ENCODE measurements at regions not wholly inside any gene's neighbourhood (a gene's known extent, or its start where the extent isn't known, plus 50 kb on each side); places are given as distances from the start of the nearest gene placed in this dataset.

- ATAC-seq (ENCODE audit: poor library complexity): no peak
- TF ChIP-seq CTCF (IDR thresholded peaks at IDR 0.05): no peak
- no peaks in the 10 kb centered on the region for H3K36me3 ChIP-seq (ENCODE audit: insufficient read depth, low read length)
- no peaks in the 10 kb centered on the region for H3K4me1 Mint-ChIP-seq (ENCODE audit: low read depth)
- H3K27ac ChIP-seq (ENCODE audit: low read depth in 1 of 2, low read length in 2 of 2): no peak overlapping the region
- H3K9me3 ChIP-seq (ENCODE audit: control insufficient read depth in 1 of 2, insufficient read depth in 1 of 2, low read length in 2 of 2): no peaks in the 10 kb centered on the region
- CTCF ChIA-PET: no interaction called here
- H3K4me3 Mint-ChIP-seq: no peak overlapping the region
- no peak for DNase-seq
- H3K36me3 Mint-ChIP-seq (ENCODE audit: low read depth): no peaks in the 10 kb centered on the region
- peaks cover 88% of the 10 kb centered on the region for H3K27me3 Mint-ChIP-seq
- POLR2A ChIA-PET: no interaction called here
- H3K9me3 Mint-ChIP-seq: no peaks in the 10 kb centered on the region
- H3K27me3 ChIP-seq (ENCODE audit: control insufficient read depth in 1 of 2, insufficient read depth in 2 of 2, low read length in 2 of 2): peaks cover 14 to 26% of the 10 kb centered on the region in 2 experiments
- no peak overlapping the region for H3K4me3 ChIP-seq (ENCODE audit: low read length)
- no peak overlapping the region for H3K27ac Mint-ChIP-seq
- intact Hi-C loops (cut with DNase I, micrococcal nuclease): no loop called here
- H3K4me1 ChIP-seq (ENCODE audit: insufficient read depth, low read length): no peaks in the 10 kb centered on the region
Observed at GRCh38 chr6:148217921-148218320, 124.7 kb upstream of the SASH1 start.

GRCh38 chr6:148218542-148219258 lies 123.9 kb upstream of the SASH1 start:
- no peaks in the 10 kb centered on the region for H3K36me3 Mint-ChIP-seq (ENCODE audit: low read depth)
- H3K4me3 Mint-ChIP-seq: no peak overlapping the region
- H3K4me1 ChIP-seq (ENCODE audit: insufficient read depth, low read length): no peaks in the 10 kb centered on the region
- ATAC-seq (ENCODE audit: poor library complexity) (no peak), DNase-seq (no peak)
- ChIA-PET CTCF (no interaction called here), POLR2A (no interaction called here)
- no peak for TF ChIP-seq CTCF (IDR thresholded peaks at IDR 0.05)
- no peaks in the 10 kb centered on the region for H3K4me1 Mint-ChIP-seq (ENCODE audit: low read depth)
- no peaks in the 10 kb centered on the region for H3K9me3 ChIP-seq (ENCODE audit: control insufficient read depth in 1 of 2, insufficient read depth in 1 of 2, low read length in 2 of 2)
- H3K4me3 ChIP-seq (ENCODE audit: low read length): no peak overlapping the region
- H3K9me3 Mint-ChIP-seq: no peaks in the 10 kb centered on the region
- H3K36me3 ChIP-seq (ENCODE audit: insufficient read depth, low read length): no peaks in the 10 kb centered on the region
- intact Hi-C loops (cut with DNase I, micrococcal nuclease): no loop called here
- H3K27me3 Mint-ChIP-seq: peaks cover 82% of the 10 kb centered on the region
- H3K27me3 ChIP-seq (ENCODE audit: control insufficient read depth in 1 of 2, insufficient read depth in 2 of 2, low read length in 2 of 2): peaks cover 12 to 24% of the 10 kb centered on the region in 2 experiments
- H3K27ac Mint-ChIP-seq: no peak overlapping the region
- no peak overlapping the region for H3K27ac ChIP-seq (ENCODE audit: low read depth in 1 of 2, low read length in 2 of 2)

- intact Hi-C loops (cut with DNase I, micrococcal nuclease): no loop called here
- Mint-ChIP-seq H3K27me3 (peaks cover 69% of the 10 kb centered on the region), H3K9me3 (no peaks in the 10 kb centered on the region), H3K4me1 (ENCODE audit: low read depth) (no peaks in the 10 kb centered on the region), H3K27ac (no peak overlapping the region), H3K4me3 (no peak overlapping the region), H3K36me3 (ENCODE audit: low read depth) (no peaks in the 10 kb centered on the region)
- no peaks in the 10 kb centered on the region for H3K4me1 ChIP-seq (ENCODE audit: insufficient read depth, low read length)
- ChIA-PET CTCF (no interaction called here), POLR2A (no interaction called here)
- no peaks in the 10 kb centered on the region for H3K9me3 ChIP-seq (ENCODE audit: control insufficient read depth in 1 of 2, insufficient read depth in 1 of 2, low read length in 2 of 2)
- DNase-seq (no peak), ATAC-seq (ENCODE audit: poor library complexity) (no peak)
- no peak overlapping the region for H3K4me3 ChIP-seq (ENCODE audit: low read length)
- H3K27me3 ChIP-seq (ENCODE audit: control insufficient read depth in 1 of 2, insufficient read depth in 2 of 2, low read length in 2 of 2): peaks cover 7 to 14% of the 10 kb centered on the region in 2 experiments
- H3K36me3 ChIP-seq (ENCODE audit: insufficient read depth, low read length): no peaks in the 10 kb centered on the region
- H3K27ac ChIP-seq (ENCODE audit: low read depth in 1 of 2, low read length in 2 of 2): no peak overlapping the region
- no peak for TF ChIP-seq CTCF (IDR thresholded peaks at IDR 0.05)
Observed at GRCh38 chr6:148221196-148221979, 121.2 kb upstream of the SASH1 start.

Data from CD4-positive, alpha-beta T cell (primary cell).